GM23338 (cell line): ENCODE measurements at regions not wholly inside any gene's neighbourhood (a gene's known extent, or its start where the extent isn't known, plus 50 kb on each side); places are given as distances from the start of the nearest gene placed in this dataset.
A peak's percentile ranks its signal among the peaks of the same experiment; 100 is the strongest.

Experiments
- ATAC-seq: fragments of 200-7000 bp; cut with Tn5 transposase; 3 replicates; pipeline ENCODE4 v1.9.1; 2020
- DNase-seq: peaks from one replicate; pipeline ENCODE4 v3.0.0-alpha.2; 2015; ENCODE audit warnings: low spot score
- H2AFZ ChIP-seq: fragments of 200-600 bp; sonication (generic); 2 replicates; pipeline ENCODE4 v1.8.0; 2016; ENCODE audit warnings: antibody characterized with exemption, mild to moderate bottlenecking, moderate library complexity
- H3F3A ChIP-seq: fragments of 200-600 bp; sonication (generic); replicated peaks from 2 replicates; pipeline ENCODE4 v1.8.0; 2017; ENCODE audit warnings: antibody characterized with exemption, mixed run types, low read depth
- H3K27ac ChIP-seq: fragments of 200-600 bp; sonication (generic); 2 replicates; pipeline ENCODE4 v1.6.1; 2016; ENCODE audit warnings: low read depth
- H3K27me3 ChIP-seq: fragments of 200-600 bp; sonication (generic); 2 replicates; pipeline ENCODE4 v1.8.0; 2016; ENCODE audit warnings: mild to moderate bottlenecking, mixed run types, moderate library complexity; ENCODE audit not compliant: insufficient read depth
- H3K36me3 ChIP-seq: fragments of 200-600 bp; sonication (generic); 2 replicates; pipeline ENCODE4 v1.8.0; 2016; ENCODE audit warnings: mild to moderate bottlenecking; ENCODE audit not compliant: insufficient read depth
- H3K4me1 ChIP-seq: fragments of 200-600 bp; sonication (generic); 2 replicates; pipeline ENCODE4 v1.8.0; 2016; ENCODE audit warnings: mild to moderate bottlenecking, moderate library complexity; ENCODE audit not compliant: insufficient read depth
- H3K4me2 ChIP-seq: fragments of 200-600 bp; sonication (generic); 2 replicates; pipeline ENCODE4 v1.7.1; 2017; ENCODE audit warnings: mixed run types
- H3K4me3 ChIP-seq: fragments of 200-600 bp; sonication (generic); 2 replicates; pipeline ENCODE4 v1.6.1; 2016; ENCODE audit warnings: mixed run types
- H3K79me2 ChIP-seq: fragments of 200-600 bp; sonication (generic); replicated peaks from 2 replicates; pipeline ENCODE4 v1.8.0; 2017; ENCODE audit warnings: mild to moderate bottlenecking; ENCODE audit not compliant: insufficient read depth
- H3K9me2 ChIP-seq: fragments of 200-600 bp; sonication (generic); 2 replicates; pipeline ENCODE4 v1.8.0; 2017; ENCODE audit not compliant: insufficient read depth
- H4K20me1 ChIP-seq: fragments of 200-600 bp; sonication (generic); replicated peaks from 2 replicates; pipeline ENCODE4 v1.8.0; 2017; ENCODE audit warnings: mild to moderate bottlenecking; ENCODE audit not compliant: insufficient read depth
- H3K27ac Mint-ChIP-seq: 2 replicates; pipeline ENCODE4 v1.8.0; 2020; ENCODE audit warnings: inconsistent platforms, mild to moderate bottlenecking, moderate library complexity, mixed read lengths
- H3K27me3 Mint-ChIP-seq: 3 replicates; pipeline ENCODE4 v1.8.0; 2022; ENCODE audit warnings: low read depth, mild to moderate bottlenecking, moderate library complexity, mixed read lengths, inconsistent platforms; ENCODE audit not compliant: insufficient read depth, poor library complexity
- H3K36me3 Mint-ChIP-seq: 3 replicates; pipeline ENCODE4 v1.8.0; 2021; ENCODE audit warnings: low read depth, mild to moderate bottlenecking, inconsistent platforms, moderate library complexity, mixed read lengths
- H3K4me1 Mint-ChIP-seq: 3 replicates; pipeline ENCODE4 v1.8.0; 2020; ENCODE audit warnings: mild to moderate bottlenecking, inconsistent platforms, mixed read lengths
- H3K4me3 Mint-ChIP-seq: 3 replicates; pipeline ENCODE4 v1.8.0; 2021; ENCODE audit warnings: moderate library complexity, mild to moderate bottlenecking, inconsistent platforms, mixed read lengths
- H3K9me3 Mint-ChIP-seq: 3 replicates; pipeline ENCODE4 v1.8.0; 2020; ENCODE audit warnings: moderate library complexity, mild to moderate bottlenecking, inconsistent platforms, mixed read lengths
- CREB1 ChIP-seq: fragments of 250-450 bp; sonication (Bioruptor Pico); IDR thresholded peaks from 2 replicates; pipeline ENCODE4 v1.5.0; 2020; ENCODE audit warnings: low read depth, mild to moderate bottlenecking, moderate library complexity
- CTCF ChIP-seq, 2 experiments: fragments of 200-600 bp in 1 of 2; sonication (generic) in 1 of 2; conservative IDR thresholded peaks; 2 replicates each; pipeline versions ENCODE4 v1.5.1 to v1.6.1; 2016 to 2017; ENCODE audit warnings: antibody characterized with exemption in 2 of 2, low read depth in 2 of 2, mild to moderate bottlenecking in 2 of 2, moderate library complexity in 1 of 2
- ETS1 ChIP-seq: IDR thresholded peaks from 2 replicates; pipeline ENCODE4 v1.6.1; 2016; ENCODE audit warnings: antibody characterized with exemption
- EZH2 ChIP-seq: fragments of 200-600 bp; sonication (generic); IDR thresholded peaks from one replicate; pipeline ENCODE4 v1.8.0; 2017; ENCODE audit warnings: antibody characterized with exemption, mild to moderate bottlenecking, low read depth; ENCODE audit not compliant: unreplicated experiment
- EZH2phosphoT487 ChIP-seq: fragments of 200-600 bp; sonication (generic); IDR thresholded peaks from one replicate; pipeline ENCODE4 v1.8.1; 2018; ENCODE audit warnings: antibody characterized with exemption; ENCODE audit not compliant: unreplicated experiment
- JUNB ChIP-seq: IDR thresholded peaks from one replicate; pipeline ENCODE4 v1.6.1; 2016; ENCODE audit warnings: antibody characterized with exemption; ENCODE audit not compliant: unreplicated experiment
- POLR2AphosphoS5 ChIP-seq: IDR thresholded peaks from 2 replicates; pipeline ENCODE4 v1.6.1; 2016; ENCODE audit warnings: antibody characterized with exemption, low read depth
- REST ChIP-seq: IDR thresholded peaks from one replicate; pipeline ENCODE4 v1.6.1; 2018; ENCODE audit warnings: antibody characterized with exemption; ENCODE audit not compliant: unreplicated experiment
- ZNF114 ChIP-seq: fragments of 250-450 bp; sonication (Bioruptor Pico); IDR thresholded peaks from 2 replicates; pipeline ENCODE4 v1.5.0; 2020; ENCODE audit warnings: mild to moderate bottlenecking, moderate library complexity

GRCh38 chr4:124484940-124485339 lies 227.6 kb downstream of the ANKRD50 start:
- Histone ChIP-seq H3K4me2 (no peak overlapping the region), H3K27ac (no peak overlapping the region), H3F3A (no peaks in the 10 kb centered on the region), H3K9me2 (no peaks in the 10 kb centered on the region), H3K79me2 (no peaks in the 10 kb centered on the region), H4K20me1 (no peaks in the 10 kb centered on the region), H3K27me3 (no peaks in the 10 kb centered on the region), H3K36me3 (no peaks in the 10 kb centered on the region), H3K4me3 (no peak overlapping the region), H3K4me1 (no peaks in the 10 kb centered on the region), H2AFZ (no peak overlapping the region)
- no peak for DNase-seq
- Mint-ChIP-seq H3K27ac (no peak overlapping the region), H3K4me1 (peaks cover 14% of the 10 kb centered on the region), H3K9me3 (peaks cover 9% of the 10 kb centered on the region; the same call in 2 of the 3 replicates), H3K4me3 (no peak overlapping the region), H3K36me3 (peaks cover 6% of the 10 kb centered on the region; the same call in 2 of the 3 replicates), H3K27me3 (peaks cover 1% of the 10 kb centered on the region)
- no peak for ATAC-seq
- TF ChIP-seq EZH2 = no peak
- TF ChIP-seq ZNF114 = no peak
- no peak for TF ChIP-seq EZH2phosphoT487
- TF ChIP-seq REST = no peak
- no peak for TF ChIP-seq CTCF (conservative IDR thresholded peaks at IDR 0.05; ENCODE audit: low read depth in 2 of 2)
- TF ChIP-seq POLR2AphosphoS5 = no peak
- no peak for TF ChIP-seq ETS1
- no peak for TF ChIP-seq JUNB
- TF ChIP-seq CREB1 (CRISPR knock-in tag) = no peak

GRCh38 chr4:124486423-124486822 lies 226.1 kb downstream of the ANKRD50 start:
- no peaks in the 10 kb centered on the region; the same call in 1 of the 2 replicates for H3K9me2 ChIP-seq
- no peaks in the 10 kb centered on the region for H3K36me3 ChIP-seq
- H3F3A ChIP-seq = no peaks in the 10 kb centered on the region
- ATAC-seq (no peak), DNase-seq (no peak)
- H3K79me2 ChIP-seq = no peaks in the 10 kb centered on the region
- Mint-ChIP-seq H3K27ac (no peak overlapping the region), H3K4me1 (peaks cover 14% of the 10 kb centered on the region), H3K9me3 (peaks cover 9% of the 10 kb centered on the region; the same call in 2 of the 3 replicates), H3K36me3 (peaks cover 6% of the 10 kb centered on the region; the same call in 2 of the 3 replicates), H3K27me3 (peaks cover 1% of the 10 kb centered on the region), H3K4me3 (no peak overlapping the region)
- H3K4me1 ChIP-seq = no peaks in the 10 kb centered on the region
- no peak overlapping the region for H3K4me2 ChIP-seq
- H3K27me3 ChIP-seq = no peaks in the 10 kb centered on the region
- TF ChIP-seq CTCF (conservative IDR thresholded peaks at IDR 0.05; ENCODE audit: low read depth in 2 of 2) = 0 out of 4 replicates have a peak, but pooled peaks of 1 of the 2 experiments have one; percentile 24
- no peak for TF ChIP-seq EZH2
- H3K4me3 ChIP-seq = no peak overlapping the region
- H4K20me1 ChIP-seq = no peaks in the 10 kb centered on the region
- no peak overlapping the region for H2AFZ ChIP-seq
- no peak overlapping the region for H3K27ac ChIP-seq
